A549 (cell line): ENCODE measurements at regions not wholly inside any gene's neighbourhood (a gene's known extent, or its start where the extent isn't known, plus 50 kb on each side); places are given as distances from the start of the nearest gene placed in this dataset.

Experiments used
- ATAC-seq, 2 experiments: fragments of 200-7000 bp in 1 of 2; fragments of >200 bp in 1 of 2; cut with Nextera tagmentation in 1 of 2; cut with Tn5 transposase in 1 of 2; 3 replicates each; pipeline versions ENCODE4 v1.8.0 to v1.9.1; 2018 to 2020; ENCODE audit warnings: mild to moderate bottlenecking in 1 of 2, moderate library complexity in 1 of 2
- CTCF ChIA-PET: fragments of 300-600 bp; sonication (Branson Sonifier 250); formaldehyde crosslinking; extraction: SDS; loops from one replicate; lab custom pipeline; 2021; ENCODE audit warnings: antibody characterized with exemption, inconsistent platforms; lab: Yijun Ruan, JAX
- POLR2A ChIA-PET: fragments of 350-600 bp; formaldehyde crosslinking; extraction: SDS; loops from one replicate; lab custom pipeline; 2021; ENCODE audit warnings: antibody characterized with exemption, inconsistent platforms; lab: Yijun Ruan, JAX
- DNase-seq, 2 experiments: peaks; one replicate each; pipeline versions ENCODE4 v3.0.0 to v3.0.0-alpha.2; 2011 to 2016; ENCODE audit warnings: low read depth in 1 of 2, low spot score in 1 of 2
- FAIRE-seq: peaks from 2 replicates; lab custom pipeline; 2011; peaks lifted over from hg19 to GRCh38; lab: Jason Lieb, UNC
- H3K27ac ChIP-seq, 2 experiments: fragments of >200 bp; sonication (Bioruptor Twin); formaldehyde crosslinking; 3 replicates each; pipeline ENCODE4 v1.5.1; 2016 to 2017
- H3K4me1 ChIP-seq: fragments of >200 bp; sonication (Bioruptor Twin); formaldehyde crosslinking; 3 replicates; pipeline ENCODE4 v1.6.1; 2016
- H3K4me2 ChIP-seq: fragments of >200 bp; sonication (Bioruptor Twin); formaldehyde crosslinking; 3 replicates; pipeline ENCODE4 v1.6.1; 2016
- H3K4me3 ChIP-seq: fragments of >200 bp; sonication (Bioruptor Twin); formaldehyde crosslinking; 3 replicates; pipeline ENCODE4 v1.5.1; 2016
- H3K9me3 ChIP-seq: fragments of >200 bp; sonication (Bioruptor Twin); formaldehyde crosslinking; 3 replicates; pipeline ENCODE4 v1.6.1; 2016
- CBX8 ChIP-seq: fragments of 200-600 bp; sonication (generic); IDR thresholded peaks from 2 replicates; pipeline ENCODE4 v1.6.1; 2016
- CEBPB ChIP-seq, 2 experiments: fragments of >200 bp in 1 of 2; sonication (Bioruptor Twin) in 1 of 2; formaldehyde crosslinking in 1 of 2; IDR thresholded peaks; 2 replicates each; pipeline ENCODE4 v1.6.1; 2012 to 2016
- CHD2 ChIP-seq: fragments of 150-350 bp; IDR thresholded peaks from 2 replicates; pipeline ENCODE4 v1.6.1; 2014; ENCODE audit warnings: low read length; ENCODE audit not compliant: partially characterized antibody
- CHD4 ChIP-seq: fragments of 200-600 bp; sonication (generic); IDR thresholded peaks from 2 replicates; pipeline ENCODE4 v1.6.1; 2016; ENCODE audit warnings: antibody characterized with exemption, mild to moderate bottlenecking, borderline replicate concordance
- EHMT2 ChIP-seq: fragments of 200-600 bp; sonication (generic); IDR thresholded peaks from 2 replicates; pipeline ENCODE4 v1.6.1; 2016; ENCODE audit warnings: antibody characterized with exemption, low read depth, mild to moderate bottlenecking, moderate library complexity
- ELK1 ChIP-seq: fragments of 150-350 bp; IDR thresholded peaks from 2 replicates; pipeline ENCODE4 v1.6.1; 2014; ENCODE audit warnings: low read depth, mild to moderate bottlenecking, low read length
- FOSB ChIP-seq: fragments of 250-450 bp; sonication (Bioruptor Pico); IDR thresholded peaks from 2 replicates; pipeline ENCODE4 v1.5.0; 2020; ENCODE audit warnings: mild to moderate bottlenecking, moderate library complexity
- FOSL2 ChIP-seq, 2 experiments: fragments of 450-650 bp in 1 of 2; fragments of >200 bp in 1 of 2; sonication (Bioruptor Twin) in 1 of 2; formaldehyde crosslinking; IDR thresholded peaks; 2 replicates each; pipeline versions ENCODE4 v1.5.0 to v1.6.1; 2016 to 2020; ENCODE audit warnings: mild to moderate bottlenecking in 1 of 2, moderate library complexity in 1 of 2
- HOXB13 ChIP-seq: fragments of 250-450 bp; sonication (Bioruptor Pico); IDR thresholded peaks from 2 replicates; pipeline ENCODE4 v1.5.0; 2020; ENCODE audit warnings: low read depth, mild to moderate bottlenecking, moderate library complexity
- HOXB5 ChIP-seq: fragments of 250-450 bp; sonication (Bioruptor Pico); IDR thresholded peaks from 2 replicates; pipeline ENCODE4 v1.5.0; 2020; ENCODE audit warnings: mild to moderate bottlenecking, moderate library complexity
- NFE2L2 ChIP-seq: fragments of 150-350 bp; conservative IDR thresholded peaks from 2 replicates; pipeline ENCODE4 v1.6.1; 2014; ENCODE audit warnings: low read length
- NR3C1 ChIP-seq: fragments of >200 bp; sonication (Bioruptor Twin); formaldehyde crosslinking; IDR thresholded peaks from 3 replicates; pipeline ENCODE4 v1.6.1; 2017
- POLR2A ChIP-seq: IDR thresholded peaks from 2 replicates; pipeline ENCODE4 v1.6.1; 2012; ENCODE audit warnings: mild to moderate bottlenecking, low read length
- POLR2AphosphoS2 ChIP-seq: conservative IDR thresholded peaks from 2 replicates; pipeline ENCODE4 v1.6.1; 2012; ENCODE audit warnings: low read length, improper control_type of control experiment, inconsistent platforms
- RARB ChIP-seq: fragments of 250-450 bp; sonication (Bioruptor Pico); IDR thresholded peaks from 2 replicates; pipeline ENCODE4 v1.8.0; 2021; ENCODE audit warnings: mild to moderate bottlenecking, moderate library complexity
- RFX5 ChIP-seq: fragments of 450-650 bp; IDR thresholded peaks from 2 replicates; pipeline ENCODE4 v1.7.1; 2014; ENCODE audit warnings: antibody characterized with exemption, mild to moderate bottlenecking, moderate library complexity
- SMC3 ChIP-seq: fragments of >200 bp; sonication (Bioruptor Twin); formaldehyde crosslinking; IDR thresholded peaks from 3 replicates; pipeline ENCODE4 v1.6.1; 2018; ENCODE audit warnings: inconsistent platforms
- SREBF2 ChIP-seq: fragments of 450-650 bp; IDR thresholded peaks from 2 replicates; pipeline ENCODE4 v1.6.1; 2014; ENCODE audit warnings: mild to moderate bottlenecking, moderate library complexity
- TP53 ChIP-seq: fragments of 250-450 bp; sonication (Bioruptor Pico); IDR thresholded peaks from 2 replicates; pipeline ENCODE4 v1.5.0; 2021; ENCODE audit warnings: mild to moderate bottlenecking, moderate library complexity
- ZSCAN20 ChIP-seq: fragments of 250-450 bp; sonication (Bioruptor Pico); IDR thresholded peaks from 2 replicates; pipeline ENCODE4 v1.8.0; 2022; ENCODE audit warnings: mild to moderate bottlenecking, moderate library complexity
- WGBS: methylation state at CpG from one replicate; pipeline ENCODE4 v1.1.6; 2017; ENCODE audit errors: missing lambda C conversion rate; 5-methylcytosine and 5-hydroxymethylcytosine counted together
- TF ChIP-seq, protein P1 (sequence below): fragments of >200 bp; sonication (Bioruptor Twin); formaldehyde crosslinking; IDR thresholded peaks from 3 replicates; pipeline ENCODE4 v1.6.1; 2016
- TF ChIP-seq, protein P2 (sequence below): fragments of 250-450 bp; sonication (Bioruptor Pico); IDR thresholded peaks from 2 replicates; pipeline ENCODE4 v1.5.0; 2020; ENCODE audit warnings: low read depth, mild to moderate bottlenecking, moderate library complexity
- TF ChIP-seq, protein P3 (sequence below): IDR thresholded peaks from 2 replicates; pipeline ENCODE4 v1.6.1; 2012; ENCODE audit warnings: low read depth, borderline replicate concordance
- TF ChIP-seq, protein P4 (sequence below): fragments of >200 bp; sonication (Bioruptor Twin); formaldehyde crosslinking; IDR thresholded peaks from 2 replicates; pipeline ENCODE4 v1.6.1; 2016

- DNase-seq (no peak), FAIRE-seq (no peak), ATAC-seq (no peak)
- WGBS = 1% methylated on average over 3 of the region's 3 CpGs
- CTCF ChIA-PET = no interaction called here
- POLR2A ChIA-PET = no interaction called here
- Histone ChIP-seq H3K4me2 (no peak overlapping the region), H3K4me3 (no peak overlapping the region), H3K4me1 (no peaks in the 10 kb centered on the region), H3K27ac (no peak overlapping the region), H3K9me3 (no peaks in the 10 kb centered on the region; the same call in 2 of the 3 replicates)
- no peak for TF ChIP-seq TP53 (CRISPR knock-in tag)
- no peak for TF ChIP-seq HOXB5 (CRISPR knock-in tag)
- TF ChIP-seq, protein P1, sequence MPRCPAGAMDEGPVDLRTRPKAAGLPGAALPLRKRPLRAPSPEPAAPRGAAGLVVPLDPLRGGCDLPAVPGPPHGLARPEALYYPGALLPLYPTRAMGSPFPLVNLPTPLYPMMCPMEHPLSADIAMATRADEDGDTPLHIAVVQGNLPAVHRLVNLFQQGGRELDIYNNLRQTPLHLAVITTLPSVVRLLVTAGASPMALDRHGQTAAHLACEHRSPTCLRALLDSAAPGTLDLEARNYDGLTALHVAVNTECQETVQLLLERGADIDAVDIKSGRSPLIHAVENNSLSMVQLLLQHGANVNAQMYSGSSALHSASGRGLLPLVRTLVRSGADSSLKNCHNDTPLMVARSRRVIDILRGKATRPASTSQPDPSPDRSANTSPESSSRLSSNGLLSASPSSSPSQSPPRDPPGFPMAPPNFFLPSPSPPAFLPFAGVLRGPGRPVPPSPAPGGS = no peak
- no peak for TF ChIP-seq FOSB
- TF ChIP-seq CHD4 = no peak
- no peak for TF ChIP-seq FOSL2 (IDR thresholded peaks at IDR 0.05)
- TF ChIP-seq FOSL2 (CRISPR knock-in tag; IDR thresholded peaks at IDR 0.05) = no peak
- no peak for TF ChIP-seq ZSCAN20 (CRISPR knock-in tag)
Measured at GRCh38 chr3:13705051-13705450, 156.1 kb downstream of the FBLN2 start.

DNA sequence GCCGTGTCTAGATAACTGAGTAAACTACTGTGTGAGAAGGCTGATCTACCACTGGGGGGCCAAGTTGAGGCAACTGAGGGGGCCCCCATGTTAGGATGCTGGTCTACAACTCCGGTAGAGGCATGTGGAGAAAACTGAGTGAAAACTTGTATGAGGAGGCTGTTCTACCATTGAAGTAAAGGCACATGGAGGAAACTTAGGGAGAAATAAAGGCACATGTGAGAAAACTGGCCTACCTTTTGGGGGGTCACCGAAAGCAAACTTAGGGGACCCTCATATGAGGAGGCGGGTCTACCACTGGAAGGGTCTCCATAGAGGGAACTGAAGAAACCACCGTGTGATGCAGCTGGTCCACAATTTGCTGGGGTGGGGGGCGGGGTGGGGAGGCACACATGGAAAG, 155.2 kb downstream of the FBLN2 start:
- WGBS = 2% methylated on average over 5 of the region's 6 CpGs
- no peak overlapping the region for H3K4me2 ChIP-seq
- TF ChIP-seq, protein P1 = no peak
- TF ChIP-seq SMC3 (no peak), NR3C1 (no peak), CBX8 (no peak), CEBPB (IDR thresholded peaks at IDR 0.05) (no peak), TP53 (CRISPR knock-in tag) (no peak), NFE2L2 (no peak), POLR2AphosphoS2 (no peak)
- TF ChIP-seq, protein P2, sequence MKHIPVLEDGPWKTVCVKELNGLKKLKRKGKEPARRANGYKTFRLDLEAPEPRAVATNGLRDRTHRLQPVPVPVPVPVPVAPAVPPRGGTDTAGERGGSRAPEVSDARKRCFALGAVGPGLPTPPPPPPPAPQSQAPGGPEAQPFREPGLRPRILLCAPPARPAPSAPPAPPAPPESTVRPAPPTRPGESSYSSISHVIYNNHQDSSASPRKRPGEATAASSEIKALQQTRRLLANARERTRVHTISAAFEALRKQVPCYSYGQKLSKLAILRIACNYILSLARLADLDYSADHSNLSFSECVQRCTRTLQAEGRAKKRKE = no peak
- no peak overlapping the region for H3K4me3 ChIP-seq
- H3K4me1 ChIP-seq = no peaks in the 10 kb centered on the region
- DNase-seq (no peak), ATAC-seq (no peak), FAIRE-seq (no peak)
- H3K27ac ChIP-seq = no peak overlapping the region
- POLR2A ChIA-PET = no interaction called here
- CTCF ChIA-PET = no interaction called here
- H3K9me3 ChIP-seq = no peaks in the 10 kb centered on the region; the same call in 2 of the 3 replicates

DNA sequence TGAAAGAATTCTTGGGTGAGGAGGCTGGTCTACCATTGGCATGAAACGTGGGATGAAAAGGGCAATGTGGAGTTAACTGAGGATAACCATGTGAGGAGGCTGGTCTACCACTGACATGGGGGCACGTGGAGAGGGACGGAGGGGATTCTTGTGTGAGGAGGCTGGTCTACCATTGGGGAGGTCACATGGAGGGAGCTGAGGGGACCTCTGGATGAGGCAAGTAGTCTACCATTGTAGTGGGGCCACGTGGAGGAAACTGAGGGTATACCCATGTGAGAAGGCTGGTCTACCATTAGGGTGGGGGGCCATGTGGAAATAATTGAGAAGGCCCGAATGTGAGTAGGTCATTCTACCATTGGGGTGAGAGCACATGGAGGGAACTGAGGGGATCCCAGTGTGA, 154.1 kb downstream of the FBLN2 start:
- 17% methylated on average over 5 of the region's 5 CpGs for WGBS
- no peak for ATAC-seq
- H3K4me2 ChIP-seq = no peak overlapping the region
- no peak for TF ChIP-seq RARB (CRISPR knock-in tag)
- TF ChIP-seq FOSL2 (IDR thresholded peaks at IDR 0.05) = no peak
- no peak for TF ChIP-seq FOSL2 (CRISPR knock-in tag; IDR thresholded peaks at IDR 0.05)
- H3K9me3 ChIP-seq = no peaks in the 10 kb centered on the region; the same call in 2 of the 3 replicates
- CTCF ChIA-PET = no interaction called here
- POLR2A ChIA-PET = no interaction called here
- FAIRE-seq = no peak
- H3K27ac ChIP-seq = no peak overlapping the region
- DNase-seq = no peak
- no peak overlapping the region for H3K4me3 ChIP-seq
- no peaks in the 10 kb centered on the region for H3K4me1 ChIP-seq

DNA sequence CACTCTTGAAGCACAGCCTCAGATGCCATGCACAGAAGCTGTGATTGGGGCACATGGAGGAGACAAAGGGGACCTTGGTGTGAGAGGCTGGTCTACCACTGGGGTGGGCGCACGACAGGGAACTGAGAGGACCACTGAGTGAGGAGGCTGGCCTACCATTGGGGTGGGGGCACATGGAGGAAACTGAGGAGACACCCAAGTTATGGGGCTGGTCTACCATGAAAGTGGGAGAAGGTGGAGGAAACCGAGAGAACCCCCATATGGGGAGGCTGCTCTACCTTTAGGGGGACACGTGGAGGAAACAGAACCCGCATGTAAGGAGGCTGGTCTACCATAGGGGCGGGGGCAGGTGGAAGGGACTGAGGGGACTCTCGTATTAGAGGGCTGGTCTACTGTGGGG, 153.4 kb downstream of the FBLN2 start:
- FAIRE-seq = no peak
- POLR2A ChIA-PET = no interaction called here
- no peak overlapping the region for H3K4me2 ChIP-seq
- TF ChIP-seq POLR2A (no peak), EHMT2 (no peak), ZSCAN20 (CRISPR knock-in tag) (no peak), HOXB13 (CRISPR knock-in tag) (no peak), SREBF2 (no peak), CBX8 (no peak), TP53 (CRISPR knock-in tag) (no peak), RFX5 (no peak), CHD2 (no peak), ELK1 (no peak)
- TF ChIP-seq, protein P2 = no peak
- TF ChIP-seq, protein P3, sequence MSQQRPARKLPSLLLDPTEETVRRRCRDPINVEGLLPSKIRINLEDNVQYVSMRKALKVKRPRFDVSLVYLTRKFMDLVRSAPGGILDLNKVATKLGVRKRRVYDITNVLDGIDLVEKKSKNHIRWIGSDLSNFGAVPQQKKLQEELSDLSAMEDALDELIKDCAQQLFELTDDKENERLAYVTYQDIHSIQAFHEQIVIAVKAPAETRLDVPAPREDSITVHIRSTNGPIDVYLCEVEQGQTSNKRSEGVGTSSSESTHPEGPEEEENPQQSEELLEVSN = no peak
- TF ChIP-seq, protein P4, sequence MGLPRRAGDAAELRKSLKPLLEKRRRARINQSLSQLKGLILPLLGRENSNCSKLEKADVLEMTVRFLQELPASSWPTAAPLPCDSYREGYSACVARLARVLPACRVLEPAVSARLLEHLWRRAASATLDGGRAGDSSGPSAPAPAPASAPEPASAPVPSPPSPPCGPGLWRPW = no peak
- TF ChIP-seq, all 56 proteins: peak for 0
- H3K4me1 ChIP-seq = no peaks in the 10 kb centered on the region
- CTCF ChIA-PET = no interaction called here
- no peak for DNase-seq
- H3K9me3 ChIP-seq = no peaks in the 10 kb centered on the region; the same call in 2 of the 3 replicates
- H3K27ac ChIP-seq = no peak overlapping the region
- 1% methylated on average over 7 of the region's 7 CpGs for WGBS
- H3K4me3 ChIP-seq = no peak overlapping the region
- ATAC-seq = no peak
